Thoracic aorta (tissue), 2 donors: ENCODE measurements at regions not wholly inside any gene's neighbourhood (a gene's known extent, or its start where the extent isn't known, plus 50 kb on each side); places are given as distances from the start of the nearest gene placed in this dataset.

Source experiments
- ATAC-seq: fragments of 150-250 bp; one replicate; pipeline ENCODE4 v1.8.0; 2017; ENCODE audit warnings: low read depth; ENCODE audit not compliant: insufficient number of reproducible peaks, low FRiP score
- DNase-seq: peaks from one replicate; pipeline ENCODE4 v3.0.0-alpha.2; 2020; ENCODE audit warnings: low spot score
- H3K27ac ChIP-seq, 2 donors: fragments of 200-600 bp; sonication (generic); 1 replicate in 1 of 2; 2 replicates in 1 of 2; pipeline ENCODE4 v1.5.1; 2016; ENCODE audit warnings: mild to moderate bottlenecking in 2 of 2, moderate library complexity in 2 of 2
- H3K27me3 ChIP-seq: fragments of 200-600 bp; sonication (generic); replicated peaks from 2 replicates; pipeline ENCODE4 v1.6.0; 2016; ENCODE audit warnings: mild to moderate bottlenecking; ENCODE audit not compliant: insufficient read depth
- H3K36me3 ChIP-seq: fragments of 200-600 bp; sonication (generic); one replicate; pipeline ENCODE4 v1.5.1; 2016
- H3K4me1 ChIP-seq, 2 donors: fragments of 200-600 bp; sonication (generic); 1 replicate in 1 of 2; 2 replicates in 1 of 2; pipeline versions ENCODE4 v1.5.1 to v1.6.0; 2016; ENCODE audit warnings: low read depth in 2 of 2, mild to moderate bottlenecking in 1 of 2; ENCODE audit not compliant: control insufficient read depth in 1 of 2
- H3K4me3 ChIP-seq: fragments of 200-600 bp; sonication (generic); 2 replicates; pipeline ENCODE4 v1.5.1; 2016; ENCODE audit warnings: mild to moderate bottlenecking
- H3K9me3 ChIP-seq: fragments of 200-600 bp; sonication (generic); 2 replicates; pipeline ENCODE4 v1.5.1; 2016
- TF ChIP-seq, protein P1 (sequence below): fragments of 200-600 bp; sonication (generic); IDR thresholded peaks from one replicate; pipeline ENCODE4 v1.5.1; 2019; ENCODE audit warnings: antibody characterized with exemption

DNA sequence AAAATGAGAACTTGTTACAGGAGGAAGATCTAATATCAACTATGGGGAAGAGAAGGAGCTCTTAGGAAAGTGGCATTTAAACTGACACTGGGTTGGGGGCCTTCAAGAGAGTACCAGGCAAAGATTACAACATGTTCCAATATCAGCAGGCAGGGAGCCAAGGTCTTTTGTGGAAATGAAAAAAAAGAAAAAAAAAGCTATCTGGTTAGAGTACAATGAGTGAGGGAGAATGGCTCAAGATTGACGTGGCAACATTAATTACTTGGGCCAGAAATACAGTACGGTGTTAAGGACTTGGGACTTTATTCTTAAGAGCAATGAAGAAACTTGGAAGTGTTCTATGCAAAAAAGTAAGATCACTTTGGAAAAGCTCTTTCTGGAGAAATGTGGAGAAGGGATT, 132.3 kb upstream of the CDK1 start:
- no peaks in the 10 kb centered on the region for H3K4me1 ChIP-seq
- no peaks in the 10 kb centered on the region for H3K27me3 ChIP-seq
- H3K36me3 ChIP-seq, result no peaks in the 10 kb centered on the region
- ATAC-seq (no peak), DNase-seq (no peak)
- H3K9me3 ChIP-seq, result no peaks in the 10 kb centered on the region
- no peak overlapping the region for H3K27ac ChIP-seq
- no peak overlapping the region for H3K4me3 ChIP-seq
- TF ChIP-seq, protein P1, sequence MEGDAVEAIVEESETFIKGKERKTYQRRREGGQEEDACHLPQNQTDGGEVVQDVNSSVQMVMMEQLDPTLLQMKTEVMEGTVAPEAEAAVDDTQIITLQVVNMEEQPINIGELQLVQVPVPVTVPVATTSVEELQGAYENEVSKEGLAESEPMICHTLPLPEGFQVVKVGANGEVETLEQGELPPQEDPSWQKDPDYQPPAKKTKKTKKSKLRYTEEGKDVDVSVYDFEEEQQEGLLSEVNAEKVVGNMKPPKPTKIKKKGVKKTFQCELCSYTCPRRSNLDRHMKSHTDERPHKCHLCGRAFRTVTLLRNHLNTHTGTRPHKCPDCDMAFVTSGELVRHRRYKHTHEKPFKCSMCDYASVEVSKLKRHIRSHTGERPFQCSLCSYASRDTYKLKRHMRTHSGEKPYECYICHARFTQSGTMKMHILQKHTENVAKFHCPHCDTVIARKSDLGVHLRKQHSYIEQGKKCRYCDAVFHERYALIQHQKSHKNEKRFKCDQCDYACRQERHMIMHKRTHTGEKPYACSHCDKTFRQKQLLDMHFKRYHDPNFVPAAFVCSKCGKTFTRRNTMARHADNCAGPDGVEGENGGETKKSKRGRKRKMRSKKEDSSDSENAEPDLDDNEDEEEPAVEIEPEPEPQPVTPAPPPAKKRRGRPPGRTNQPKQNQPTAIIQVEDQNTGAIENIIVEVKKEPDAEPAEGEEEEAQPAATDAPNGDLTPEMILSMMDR, result no peak

DNA sequence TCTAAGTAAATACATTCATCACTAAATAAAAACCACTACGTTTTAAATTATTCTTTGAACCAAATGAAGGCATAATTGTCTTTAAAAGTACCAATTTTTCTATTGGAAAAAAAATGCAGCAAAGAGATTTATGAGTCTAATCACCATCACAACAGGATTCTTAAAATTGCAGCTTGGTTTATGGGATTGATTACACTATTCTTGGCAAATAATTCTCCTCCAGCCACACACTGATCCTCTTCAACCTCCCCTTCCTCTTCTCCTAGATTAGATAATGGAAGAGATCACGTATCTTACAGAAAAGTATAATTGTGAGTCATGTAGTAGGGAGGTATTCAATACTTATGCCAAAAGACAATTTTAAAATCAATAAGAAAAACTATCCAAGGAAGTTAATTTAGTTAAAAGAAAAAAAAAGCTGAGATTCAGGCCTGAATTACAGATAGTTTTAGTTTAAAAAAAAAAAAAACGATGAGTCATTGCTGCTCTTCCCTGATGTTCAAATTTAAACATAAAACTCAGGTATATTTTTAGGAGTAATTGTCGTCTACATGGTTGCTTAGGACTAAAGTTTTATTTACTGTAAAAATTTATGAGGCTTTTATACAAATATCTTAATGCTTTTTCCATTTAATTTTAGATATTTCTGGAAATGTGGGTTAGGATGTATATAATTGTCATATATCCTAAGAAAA, 133.7 kb upstream of the CDK1 start:
- ATAC-seq, result no peak
- Histone ChIP-seq H3K9me3 (no peaks in the 10 kb centered on the region), H3K4me1 (no peaks in the 10 kb centered on the region)

GRCh38 chr10:60643874-60644273, 134.4 kb upstream of the CDK1 start:
- Histone ChIP-seq H3K4me1 (no peaks in the 10 kb centered on the region), H3K9me3 (no peaks in the 10 kb centered on the region), H3K27me3 (no peaks in the 10 kb centered on the region), H3K27ac (no peak overlapping the region), H3K36me3 (no peaks in the 10 kb centered on the region), H3K4me3 (no peak overlapping the region)
- ATAC-seq (no peak), DNase-seq (no peak)
- TF ChIP-seq, protein P1, result no peak

More for the DNA sequence above, 133.7 kb upstream of the CDK1 start:
- TF ChIP-seq, protein P1, result no peak
- no peaks in the 10 kb centered on the region for H3K27me3 ChIP-seq
- no peaks in the 10 kb centered on the region for H3K36me3 ChIP-seq
- DNase-seq, result no peak
- no peak overlapping the region for H3K27ac ChIP-seq
- H3K4me3 ChIP-seq, result no peak overlapping the region

DNA sequence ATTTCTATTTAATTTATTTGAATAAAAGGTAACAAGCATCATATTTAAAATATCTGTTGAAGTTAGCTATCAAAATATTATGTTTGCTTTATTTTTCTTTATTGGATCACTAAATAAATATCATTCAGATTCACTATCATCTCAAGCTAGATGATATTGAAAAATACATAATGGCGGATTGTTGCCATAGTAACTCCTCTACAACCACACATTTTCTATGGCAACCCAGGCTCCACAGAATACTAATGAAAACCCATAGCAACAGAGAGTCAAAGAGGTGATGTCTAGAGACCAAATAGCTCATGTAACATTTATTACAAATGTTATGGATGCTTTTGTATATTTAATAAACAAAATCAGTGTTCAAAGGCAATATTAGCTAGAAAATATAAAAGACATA, 148.9 kb upstream of the CDK1 start:
- H3K4me1 ChIP-seq, result no peaks in the 10 kb centered on the region
- no peak for DNase-seq
- ATAC-seq, result no peak
- H3K4me3 ChIP-seq, result no peak overlapping the region
- no peak overlapping the region for H3K27ac ChIP-seq
- no peaks in the 10 kb centered on the region for H3K36me3 ChIP-seq
- H3K27me3 ChIP-seq, result no peaks in the 10 kb centered on the region
- H3K9me3 ChIP-seq, result no peaks in the 10 kb centered on the region
- TF ChIP-seq, protein P1, result no peak

GRCh38 chr10:60627778-60628748, 150.2 kb upstream of the CDK1 start:
- no peak for ATAC-seq
- Histone ChIP-seq H3K27ac (no peak overlapping the region), H3K36me3 (no peaks in the 10 kb centered on the region), H3K27me3 (no peaks in the 10 kb centered on the region), H3K4me1 (no peaks in the 10 kb centered on the region), H3K9me3 (no peaks in the 10 kb centered on the region), H3K4me3 (no peak overlapping the region)
- no peak for DNase-seq
- TF ChIP-seq, protein P1, result no peak
